HepG2 (cell line): ENCODE measurements at regions not wholly inside any gene's neighbourhood (a gene's known extent, or its start where the extent isn't known, plus 50 kb on each side); places are given as distances from the start of the nearest gene placed in this dataset.

ENCODE experiments used
- ATAC-seq: fragments of 200-7000 bp; cut with Tn5 transposase; 3 replicates; pipeline ENCODE4 v1.9.1; 2020; ENCODE audit warnings: mild to moderate bottlenecking, moderate library complexity
- BruUV-seq: library from RNA; stranded (reverse); fragments of 400-500 nt; replicated peaks from 2 replicates; lab custom pipeline; 2021; lab: Mats Ljungman, UMichigan
- CTCF ChIA-PET: fragments of 300-600 bp; formaldehyde crosslinking; extraction: SDS; loops from one replicate; lab custom pipeline; 2021; ENCODE audit warnings: low total read pairs, inconsistent platforms, low intra/inter-chr PET ratio; lab: Yijun Ruan, JAX
- POLR2A ChIA-PET: fragments of 350-600 bp; sonication (Branson Sonifier 250); formaldehyde crosslinking; loops from one replicate; lab custom pipeline; 2020; ENCODE audit warnings: antibody characterized with exemption, inconsistent platforms; lab: Yijun Ruan, JAX
- DNase-seq: peaks from one replicate; pipeline ENCODE4 v3.0.0-alpha.2; 2015; ENCODE audit warnings: low spot score
- FAIRE-seq: peaks from 3 replicates; lab custom pipeline; 2011; peaks lifted over from hg19 to GRCh38; lab: Jason Lieb, UNC
- H2AFZ ChIP-seq: one replicate; pipeline ENCODE4 v1.6.1; 2011; ENCODE audit warnings: low read length, inconsistent platforms
- H3K27ac ChIP-seq: fragments of 300-600 bp; 3 replicates; pipeline ENCODE4 v1.8.0; 2011; ENCODE audit warnings: mixed run types, mild to moderate bottlenecking, mixed read lengths, low read length, inconsistent platforms; ENCODE audit not compliant: insufficient read depth; ENCODE audit errors: extremely low read length
- H3K27me3 ChIP-seq, 2 experiments: fragments of 200-600 bp in 1 of 2; 2 replicates in 1 of 2; 3 replicates in 1 of 2; pipeline versions ENCODE4 v1.6.0 to v1.8.0; 2011; ENCODE audit warnings: low read length in 2 of 2, mild to moderate bottlenecking in 2 of 2, moderate library complexity in 2 of 2, inconsistent platforms in 1 of 2; ENCODE audit not compliant: insufficient read depth in 2 of 2, control insufficient read depth in 1 of 2
- H3K36me3 ChIP-seq, 2 experiments: fragments of 200-600 bp in 1 of 2; replicated peaks in 1 of 2; 2 replicates in 1 of 2; 3 replicates in 1 of 2; pipeline versions ENCODE4 v1.5.1 to v1.8.0; 2011; ENCODE audit warnings: low read length in 2 of 2, inconsistent platforms in 1 of 2; ENCODE audit not compliant: insufficient read depth in 2 of 2, control insufficient read depth in 1 of 2
- H3K4me1 ChIP-seq: 2 replicates; pipeline ENCODE4 v1.5.1; 2012; ENCODE audit warnings: low read length, inconsistent platforms; ENCODE audit not compliant: insufficient read depth
- H3K4me2 ChIP-seq: 2 replicates; pipeline ENCODE4 v1.6.0; 2011; ENCODE audit warnings: low read depth, low read length, inconsistent platforms
- H3K4me3 ChIP-seq, 3 experiments: fragments of 200-600 bp in 1 of 3; sonication (generic), shearing (Covaris generic) in 1 of 3; replicated peaks in 1 of 3; 2 replicates each; pipeline ENCODE4 v1.5.1; 2011 to 2016; ENCODE audit warnings: low read length in 3 of 3, inconsistent platforms in 2 of 3, low read depth in 2 of 3, mild to moderate bottlenecking in 2 of 3, control low read depth in 1 of 3, mixed read lengths in 1 of 3; ENCODE audit not compliant: insufficient read depth in 1 of 3
- H3K79me2 ChIP-seq: one replicate; pipeline ENCODE4 v1.6.1; 2011; ENCODE audit warnings: low read length, inconsistent platforms; ENCODE audit not compliant: insufficient read depth
- H3K9ac ChIP-seq: 2 replicates; pipeline ENCODE4 v1.6.0; 2011; ENCODE audit warnings: mild to moderate bottlenecking, low read depth, low read length, inconsistent platforms; ENCODE audit not compliant: insufficient read depth
- H3K9me3 ChIP-seq: 2 replicates; pipeline ENCODE4 v1.5.1; 2012; ENCODE audit warnings: mild to moderate bottlenecking, low read length
- H4K20me1 ChIP-seq: 2 replicates; pipeline ENCODE4 v1.6.0; 2011; ENCODE audit warnings: inconsistent platforms, mild to moderate bottlenecking, low read length, moderate library complexity; ENCODE audit not compliant: insufficient read depth
- MAFF ChIP-seq: IDR thresholded peaks from 2 replicates; pipeline ENCODE4 v1.6.1; 2011; ENCODE audit warnings: low read depth, low read length, improper control_type of control experiment
- MAFK ChIP-seq, 2 experiments: IDR thresholded peaks in 1 of 2; conservative IDR thresholded peaks in 1 of 2; 2 replicates each; pipeline ENCODE4 v1.6.1; 2011; ENCODE audit warnings: improper control_type of control experiment in 2 of 2, low read length in 2 of 2
- RXRA ChIP-seq: sonication (generic); formaldehyde crosslinking; IDR thresholded peaks from 2 replicates; pipeline ENCODE4 v1.5.1; 2020; ENCODE audit warnings: missing genetic modification reagents
- ZNF883 ChIP-seq: sonication (generic); formaldehyde crosslinking; IDR thresholded peaks from 2 replicates; pipeline ENCODE4 v1.5.1; 2020; ENCODE audit warnings: mild to moderate bottlenecking, missing genetic modification reagents; ENCODE audit errors: not compliant biosample characterization
- WGBS: methylation state at CpG from one replicate; pipeline ENCODE4 v1.1.6; 2017; ENCODE audit warnings: low lambda C conversion rate; 5-methylcytosine and 5-hydroxymethylcytosine counted together
- in situ Hi-C: cut with HindIII; loops from 2 replicates; pipeline ENCODE4 v1.10.0; 2017; ENCODE audit warnings: low pct_unique_long_range_greater_than_20kb; ENCODE audit not compliant: extremely low pct_ligation_motif_present
- intact Hi-C: fragments of 100-400 bp; cut with micrococcal nuclease; formaldehyde crosslinking; loops from one replicate; pipeline ENCODE4 v1.10.0; 2022; ENCODE audit not compliant: unreplicated experiment

- ATAC-seq (no peak), DNase-seq (no peak), FAIRE-seq (no peak)
- no peak overlapping the region for H2AFZ ChIP-seq
- no peaks in the 10 kb centered on the region for H4K20me1 ChIP-seq
- TF ChIP-seq MAFF (peak; percentile 61), ZNF883 (CRISPR knock-in tag) (no peak), MAFK (conservative IDR thresholded peaks at IDR 0.05 in 1 of 2, IDR thresholded peaks at IDR 0.05 in 1 of 2; ENCODE audit: low read length in 2 of 2) (peak; percentile 57 to 80), RXRA (no peak)
- CTCF ChIA-PET: no interaction called here
- H3K27ac ChIP-seq: no peak overlapping the region
- BruUV-seq: no TSS peak
- POLR2A ChIA-PET: no interaction called here
- H3K4me3 ChIP-seq: no peak overlapping the region
- 3% methylated on average over 1 of the region's 1 CpG for WGBS
- no peaks in the 10 kb centered on the region for H3K79me2 ChIP-seq
- no peaks in the 10 kb centered on the region for H3K9me3 ChIP-seq
- 0 out of 2 replicates have a peak, but pooled peaks cover 5% of the 10 kb centered on the region for H3K4me1 ChIP-seq
- H3K4me2 ChIP-seq: no peak overlapping the region
- H3K9ac ChIP-seq: no peak overlapping the region
- in situ Hi-C loops: no loop called here
- H3K36me3 ChIP-seq: no peaks in the 10 kb centered on the region
- no peaks in the 10 kb centered on the region for H3K27me3 ChIP-seq
- intact Hi-C loops: no loop called here
Measured at GRCh38 chr1:59244891-59245290, 52.0 kb upstream of the FGGY start.
